Breast epithelium (tissue), 3 donors: ENCODE measurements at regions not wholly inside any gene's neighbourhood (a gene's known extent, or its start where the extent isn't known, plus 50 kb on each side); places are given as distances from the start of the nearest gene placed in this dataset.

Source experiments
- POLR2AphosphoS5 ChIP-seq, 3 donors: sonication (generic); formaldehyde crosslinking; IDR thresholded peaks; one replicate each; pipeline ENCODE4 v1.6.1; 2017; ENCODE audit warnings: antibody characterized with exemption in 3 of 3
- TF ChIP-seq, protein P1 (sequence below), 3 donors: fragments of 450-650 bp; IDR thresholded peaks; one replicate each; pipeline ENCODE4 v1.5.1; 2016 to 2017; ENCODE audit warnings: antibody characterized with exemption in 3 of 3, mild to moderate bottlenecking in 3 of 3, moderate library complexity in 3 of 3

DNA sequence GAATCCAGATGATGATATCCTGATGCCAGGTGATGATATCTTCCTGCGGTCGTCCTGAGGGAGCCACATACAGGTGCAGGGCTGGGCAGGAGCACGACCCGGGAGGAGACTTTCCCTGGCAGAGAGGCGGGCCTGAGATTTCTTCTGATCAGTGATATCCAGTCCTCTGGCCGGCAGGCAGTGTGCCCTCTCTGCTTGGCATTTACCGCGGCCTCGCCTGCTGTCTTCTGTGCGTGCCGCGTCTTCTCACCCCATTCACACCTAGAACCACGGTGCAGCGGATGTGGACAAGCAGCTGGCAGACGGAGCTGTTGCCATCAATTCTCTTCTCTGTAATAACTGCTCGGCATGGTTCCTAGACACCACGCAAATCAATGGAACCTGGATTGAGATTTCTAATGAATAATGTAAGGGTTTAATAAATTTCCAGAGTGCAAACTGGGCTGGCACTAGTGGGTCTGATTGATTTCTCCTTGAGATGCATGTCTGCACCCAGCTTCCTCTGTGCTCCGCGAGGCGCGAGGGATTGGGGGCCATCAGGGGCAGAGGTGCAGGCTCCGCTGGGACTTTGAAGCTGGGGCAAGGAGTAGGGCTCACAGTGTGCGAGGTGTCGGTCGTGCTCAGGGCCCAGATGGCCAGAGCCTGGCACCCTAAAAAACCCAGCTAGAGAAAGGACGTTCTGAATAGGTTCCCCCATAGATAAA lies 208.9 kb upstream of the HDAC4 start:
- no peak for TF ChIP-seq POLR2AphosphoS5 (IDR thresholded peaks at IDR 0.05)
- TF ChIP-seq, protein P1, sequence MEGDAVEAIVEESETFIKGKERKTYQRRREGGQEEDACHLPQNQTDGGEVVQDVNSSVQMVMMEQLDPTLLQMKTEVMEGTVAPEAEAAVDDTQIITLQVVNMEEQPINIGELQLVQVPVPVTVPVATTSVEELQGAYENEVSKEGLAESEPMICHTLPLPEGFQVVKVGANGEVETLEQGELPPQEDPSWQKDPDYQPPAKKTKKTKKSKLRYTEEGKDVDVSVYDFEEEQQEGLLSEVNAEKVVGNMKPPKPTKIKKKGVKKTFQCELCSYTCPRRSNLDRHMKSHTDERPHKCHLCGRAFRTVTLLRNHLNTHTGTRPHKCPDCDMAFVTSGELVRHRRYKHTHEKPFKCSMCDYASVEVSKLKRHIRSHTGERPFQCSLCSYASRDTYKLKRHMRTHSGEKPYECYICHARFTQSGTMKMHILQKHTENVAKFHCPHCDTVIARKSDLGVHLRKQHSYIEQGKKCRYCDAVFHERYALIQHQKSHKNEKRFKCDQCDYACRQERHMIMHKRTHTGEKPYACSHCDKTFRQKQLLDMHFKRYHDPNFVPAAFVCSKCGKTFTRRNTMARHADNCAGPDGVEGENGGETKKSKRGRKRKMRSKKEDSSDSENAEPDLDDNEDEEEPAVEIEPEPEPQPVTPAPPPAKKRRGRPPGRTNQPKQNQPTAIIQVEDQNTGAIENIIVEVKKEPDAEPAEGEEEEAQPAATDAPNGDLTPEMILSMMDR (IDR thresholded peaks at IDR 0.05) = no peak
